Panc1 (cell line): ENCODE measurements at regions not wholly inside any gene's neighbourhood (a gene's known extent, or its start where the extent isn't known, plus 50 kb on each side); places are given as distances from the start of the nearest gene placed in this dataset.

Source experiments
- ATAC-seq: fragments of 200-7000 bp; cut with Tn5 transposase; 2 replicates; pipeline ENCODE4 v1.9.1; 2020; ENCODE audit warnings: mild to moderate bottlenecking, moderate library complexity
- BruUV-seq: library from RNA; stranded (reverse); fragments of 400-500 nt; replicated peaks from 2 replicates; lab custom pipeline; 2021; lab: Mats Ljungman, UMichigan
- CTCF ChIA-PET: fragments of 300-600 bp; sonication (Branson Sonifier 250); formaldehyde crosslinking; loops from one replicate; lab custom pipeline; 2022; ENCODE audit warnings: antibody characterized with exemption; lab: Charles Lee
- POLR2A ChIA-PET: fragments of 300-600 bp; sonication (Branson Sonifier 250); formaldehyde crosslinking; loops from one replicate; lab custom pipeline; 2022; ENCODE audit warnings: antibody characterized with exemption; lab: Charles Lee
- DNase-seq: peaks from one replicate; pipeline ENCODE4 v3.0.0-alpha.2; 2010; ENCODE audit warnings: low read depth, low spot score
- H3K27ac ChIP-seq: 2 replicates; pipeline ENCODE4 v1.5.1; 2011; ENCODE audit warnings: mild to moderate bottlenecking, low read length, inconsistent platforms
- H3K27me3 ChIP-seq: fragments of 200-500 bp; sonication (Bioruptor generic); 2 replicates; pipeline ENCODE4 v1.6.0; 2014; ENCODE audit warnings: low read length, inconsistent platforms; ENCODE audit not compliant: control insufficient read depth, insufficient read depth
- H3K36me3 ChIP-seq: fragments of 200-500 bp; sonication (Bioruptor generic); 2 replicates; pipeline ENCODE4 v1.5.1; 2014; ENCODE audit warnings: inconsistent platforms, mild to moderate bottlenecking, low read length, moderate library complexity; ENCODE audit not compliant: control insufficient read depth, insufficient read depth
- H3K4me1 ChIP-seq: 2 replicates; pipeline ENCODE4 v1.5.1; 2011; ENCODE audit warnings: inconsistent platforms, mild to moderate bottlenecking, low read length, moderate library complexity; ENCODE audit not compliant: control insufficient read depth, insufficient read depth
- H3K4me3 ChIP-seq, 2 experiments: 2 replicates each; pipeline ENCODE4 v1.5.1; 2011 to 2012; ENCODE audit warnings: low read depth in 2 of 2, low read length in 2 of 2, mild to moderate bottlenecking in 2 of 2, inconsistent platforms in 1 of 2, moderate library complexity in 1 of 2
- H3K9me3 ChIP-seq: fragments of 200-500 bp; sonication (Bioruptor generic); 2 replicates; pipeline ENCODE4 v1.5.1; 2014; ENCODE audit warnings: low read depth, mild to moderate bottlenecking, inconsistent platforms, low read length, moderate library complexity; ENCODE audit not compliant: control insufficient read depth, insufficient read depth
- POLR2AphosphoS5 ChIP-seq: IDR thresholded peaks from 2 replicates; pipeline ENCODE4 v1.6.1; 2012; ENCODE audit warnings: mild to moderate bottlenecking, low read depth, low read length, moderate library complexity
- REST ChIP-seq, 2 experiments: IDR thresholded peaks; 2 replicates each; pipeline ENCODE4 v1.6.1; 2011 to 2012; ENCODE audit warnings: low read depth in 2 of 2, control low read depth in 1 of 2, low read length in 1 of 2, mild to moderate bottlenecking in 1 of 2, moderate library complexity in 1 of 2; ENCODE audit not compliant: insufficient read depth in 1 of 2
- SIN3A ChIP-seq: IDR thresholded peaks from 2 replicates; pipeline ENCODE4 v1.6.1; 2012; ENCODE audit warnings: low read depth, mild to moderate bottlenecking, low read length, moderate library complexity, borderline replicate concordance; ENCODE audit not compliant: insufficient read depth
- TCF7L2 ChIP-seq: IDR thresholded peaks from 2 replicates; pipeline ENCODE4 v1.6.1; 2011; ENCODE audit warnings: mild to moderate bottlenecking, low read depth, low read length, inconsistent platforms
- in situ Hi-C: cut with HindIII; loops from 2 replicates; pipeline ENCODE4 v1.10.0; 2016; ENCODE audit warnings: low sequenced_read_pairs, low pct_unique_long_range_greater_than_20kb
- intact Hi-C: fragments of 100-400 bp; cut with micrococcal nuclease; formaldehyde crosslinking; loops from one replicate; pipeline ENCODE4 v1.10.0; 2022; ENCODE audit not compliant: unreplicated experiment
- TF ChIP-seq, protein P1 (sequence below): fragments of 450-650 bp; IDR thresholded peaks from 2 replicates; pipeline ENCODE4 v1.5.1; 2017; ENCODE audit warnings: mild to moderate bottlenecking

DNA sequence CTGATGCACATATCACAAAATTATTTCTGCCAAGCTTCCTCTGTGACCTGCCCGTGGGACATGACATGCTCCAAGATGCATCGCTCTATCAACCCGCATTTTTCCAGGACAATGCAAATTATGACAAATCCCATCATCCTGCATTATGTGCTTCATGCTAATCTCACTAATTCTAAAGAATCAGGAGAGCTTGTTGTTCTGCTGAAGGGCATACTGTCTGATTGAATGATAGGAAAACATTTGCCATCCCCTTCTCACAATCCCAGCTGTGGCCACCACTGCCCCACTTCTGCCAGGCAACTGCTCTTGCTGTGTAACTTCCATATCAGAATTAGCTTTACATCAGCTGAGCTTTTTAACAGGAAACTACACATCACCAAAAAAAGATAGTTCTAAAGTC is 203.5 kb upstream of the NANOGP8 start:
- no TSS peak for BruUV-seq
- POLR2A ChIA-PET, result interaction anchor here (0.6 kb wide), 1 partner anchor 474 kb away, joined by 8 read pairs; no protein-coding TSS in a partner anchor

GRCh38 chr15:35286721-35287120 is 201.6 kb upstream of the NANOGP8 start:
- Histone ChIP-seq H3K27ac (no peak overlapping the region), H3K36me3 (no peaks in the 10 kb centered on the region), H3K9me3 (no peaks in the 10 kb centered on the region), H3K4me1 (no peaks in the 10 kb centered on the region), H3K27me3 (no peaks in the 10 kb centered on the region), H3K4me3 (no peak overlapping the region)
- ATAC-seq, result no peak
- ChIA-PET CTCF (no interaction called here), POLR2A (no interaction called here)
- in situ Hi-C loops, result no loop called here
- BruUV-seq, result no TSS peak
- intact Hi-C loops, result loop anchor here (10.0 kb wide), 1 partner anchor 458 kb away; no protein-coding TSS in a partner anchor
- TF ChIP-seq, protein P1, sequence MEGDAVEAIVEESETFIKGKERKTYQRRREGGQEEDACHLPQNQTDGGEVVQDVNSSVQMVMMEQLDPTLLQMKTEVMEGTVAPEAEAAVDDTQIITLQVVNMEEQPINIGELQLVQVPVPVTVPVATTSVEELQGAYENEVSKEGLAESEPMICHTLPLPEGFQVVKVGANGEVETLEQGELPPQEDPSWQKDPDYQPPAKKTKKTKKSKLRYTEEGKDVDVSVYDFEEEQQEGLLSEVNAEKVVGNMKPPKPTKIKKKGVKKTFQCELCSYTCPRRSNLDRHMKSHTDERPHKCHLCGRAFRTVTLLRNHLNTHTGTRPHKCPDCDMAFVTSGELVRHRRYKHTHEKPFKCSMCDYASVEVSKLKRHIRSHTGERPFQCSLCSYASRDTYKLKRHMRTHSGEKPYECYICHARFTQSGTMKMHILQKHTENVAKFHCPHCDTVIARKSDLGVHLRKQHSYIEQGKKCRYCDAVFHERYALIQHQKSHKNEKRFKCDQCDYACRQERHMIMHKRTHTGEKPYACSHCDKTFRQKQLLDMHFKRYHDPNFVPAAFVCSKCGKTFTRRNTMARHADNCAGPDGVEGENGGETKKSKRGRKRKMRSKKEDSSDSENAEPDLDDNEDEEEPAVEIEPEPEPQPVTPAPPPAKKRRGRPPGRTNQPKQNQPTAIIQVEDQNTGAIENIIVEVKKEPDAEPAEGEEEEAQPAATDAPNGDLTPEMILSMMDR, result no peak
- TF ChIP-seq TCF7L2 (no peak), POLR2AphosphoS5 (no peak), SIN3A (no peak), REST (IDR thresholded peaks at IDR 0.05; ENCODE audit: insufficient read depth in 1 of 2, low read depth in 2 of 2, low read length in 1 of 2) (no peak)
- DNase-seq, result no peak

More for the DNA sequence above, 203.5 kb upstream of the NANOGP8 start:
- in situ Hi-C loops, result no loop called here
- CTCF ChIA-PET, result interaction anchor here (0.6 to 3.7 kb wide), 5 partner anchors 20 to 1990 kb away, joined by 3 to 35 read pairs (median 3); no protein-coding TSS in a partner anchor
- Histone ChIP-seq H3K4me1 (no peaks in the 10 kb centered on the region), H3K36me3 (no peaks in the 10 kb centered on the region), H3K27me3 (no peaks in the 10 kb centered on the region), H3K4me3 (no peak overlapping the region), H3K27ac (no peak overlapping the region), H3K9me3 (no peaks in the 10 kb centered on the region)
- intact Hi-C loops, result loop anchor here (2.0 to 10.0 kb wide), 3 partner anchors 156 to 456 kb away; no protein-coding TSS in a partner anchor
- TF ChIP-seq REST (IDR thresholded peaks at IDR 0.05; ENCODE audit: insufficient read depth in 1 of 2, low read depth in 2 of 2, low read length in 1 of 2) (no peak), TCF7L2 (no peak)
- ATAC-seq (no peak), DNase-seq (no peak)
